Mesothelial cell of epicardium (in vitro differentiated cells): ENCODE measurements at regions not wholly inside any gene's neighbourhood (a gene's known extent, or its start where the extent isn't known, plus 50 kb on each side); places are given as distances from the start of the nearest gene placed in this dataset.

ENCODE experiments used
- DNase-seq, 2 experiments: peaks; one replicate each; pipeline ENCODE4 v3.0.0; 2021; ENCODE audit warnings: low spot score in 2 of 2; ENCODE audit not compliant: unreplicated experiment in 2 of 2
- H3K27ac Mint-ChIP-seq: 2 replicates; pipeline ENCODE4 v1.8.0; 2021; ENCODE audit warnings: mixed read lengths
- H3K27me3 Mint-ChIP-seq: 2 replicates; pipeline ENCODE4 v1.8.0; 2021; ENCODE audit warnings: low read depth, mixed read lengths
- H3K36me3 Mint-ChIP-seq: 2 replicates; pipeline ENCODE4 v1.8.0; 2021; ENCODE audit warnings: mixed read lengths
- H3K4me1 Mint-ChIP-seq: 2 replicates; pipeline ENCODE4 v1.8.0; 2021; ENCODE audit warnings: mixed read lengths
- H3K4me3 Mint-ChIP-seq: 2 replicates; pipeline ENCODE4 v1.8.0; 2021; ENCODE audit warnings: mild to moderate bottlenecking, moderate library complexity, mixed read lengths
- H3K9me3 Mint-ChIP-seq: 2 replicates; pipeline ENCODE4 v1.8.0; 2021; ENCODE audit warnings: mixed read lengths
- CTCF ChIP-seq: fragments of 200-600 bp; sonication (generic); IDR thresholded peaks from one replicate; pipeline ENCODE4 v1.5.0; 2021; ENCODE audit warnings: antibody characterized with exemption; ENCODE audit not compliant: unreplicated experiment

- no peak for DNase-seq
- Mint-ChIP-seq H3K9me3 (peaks cover 30% of the 10 kb centered on the region), H3K36me3 (no peaks in the 10 kb centered on the region), H3K4me3 (no peak overlapping the region), H3K27ac (no peak overlapping the region), H3K27me3 (peaks cover 2% of the 10 kb centered on the region), H3K4me1 (no peaks in the 10 kb centered on the region)
- no peak for TF ChIP-seq CTCF
Measured at GRCh38 chr2:123245156-123245555, 779.9 kb upstream of the CNTNAP5 start.

- no peak for DNase-seq
- no peaks in the 10 kb centered on the region for H3K4me1 Mint-ChIP-seq
- H3K27me3 Mint-ChIP-seq = no peaks in the 10 kb centered on the region
- peaks cover 1% of the 10 kb centered on the region for H3K36me3 Mint-ChIP-seq
- H3K4me3 Mint-ChIP-seq = no peak overlapping the region
- TF ChIP-seq CTCF = no peak
- peaks cover 20% of the 10 kb centered on the region for H3K9me3 Mint-ChIP-seq
- no peak overlapping the region for H3K27ac Mint-ChIP-seq
Measured at GRCh38 chr2:123258877-123259539, 766.1 kb upstream of the CNTNAP5 start.

- TF ChIP-seq CTCF = no peak
- Mint-ChIP-seq H3K4me1 (no peaks in the 10 kb centered on the region), H3K27me3 (no peaks in the 10 kb centered on the region), H3K27ac (no peak overlapping the region), H3K9me3 (peaks cover 19% of the 10 kb centered on the region), H3K36me3 (peaks cover 1% of the 10 kb centered on the region), H3K4me3 (no peak overlapping the region)
- DNase-seq = no peak
Measured at GRCh38 chr2:123262856-123263255, 762.2 kb upstream of the CNTNAP5 start.

- Mint-ChIP-seq H3K27me3 (no peaks in the 10 kb centered on the region), H3K27ac (no peak overlapping the region), H3K4me3 (no peak overlapping the region), H3K36me3 (no peaks in the 10 kb centered on the region), H3K4me1 (no peaks in the 10 kb centered on the region), H3K9me3 (peaks cover 13% of the 10 kb centered on the region)
- no peak for DNase-seq
- no peak for TF ChIP-seq CTCF
Measured at GRCh38 chr2:123283431-123283830, 741.7 kb upstream of the CNTNAP5 start.

- Mint-ChIP-seq H3K4me1 (no peaks in the 10 kb centered on the region), H3K4me3 (no peak overlapping the region), H3K27me3 (no peaks in the 10 kb centered on the region), H3K27ac (no peak overlapping the region), H3K36me3 (no peaks in the 10 kb centered on the region), H3K9me3 (peaks cover 21% of the 10 kb centered on the region)
- DNase-seq = no peak
- no peak for TF ChIP-seq CTCF
Measured at GRCh38 chr2:123303731-123304130, 721.4 kb upstream of the CNTNAP5 start.
